Right lobe of liver (tissue), 4 donors: ENCODE measurements at regions not wholly inside any gene's neighbourhood (a gene's known extent, or its start where the extent isn't known, plus 50 kb on each side); places are given as distances from the start of the nearest gene placed in this dataset.

Experiments used
- POLR2A ChIP-seq: fragments of 450-650 bp; IDR thresholded peaks from one replicate; pipeline ENCODE4 v1.6.1; 2017; ENCODE audit warnings: antibody characterized with exemption, mild to moderate bottlenecking
- TF ChIP-seq, protein P1 (sequence below), 4 donors: fragments of 200-600 bp in 3 of 4; fragments of 450-650 bp in 1 of 4; IDR thresholded peaks; one replicate each; pipeline versions ENCODE4 v1.5.1 to v1.8.0; 2016 to 2022; ENCODE audit warnings: antibody characterized with exemption in 4 of 4, mild to moderate bottlenecking in 2 of 4
- donor health status: DM: no; HTN: no; CAD: no.
- donor health status: DM: no; HTN: no; CAD: no.
- donor health status: DM: no; HTN: yes; CAD: no.

DNA sequence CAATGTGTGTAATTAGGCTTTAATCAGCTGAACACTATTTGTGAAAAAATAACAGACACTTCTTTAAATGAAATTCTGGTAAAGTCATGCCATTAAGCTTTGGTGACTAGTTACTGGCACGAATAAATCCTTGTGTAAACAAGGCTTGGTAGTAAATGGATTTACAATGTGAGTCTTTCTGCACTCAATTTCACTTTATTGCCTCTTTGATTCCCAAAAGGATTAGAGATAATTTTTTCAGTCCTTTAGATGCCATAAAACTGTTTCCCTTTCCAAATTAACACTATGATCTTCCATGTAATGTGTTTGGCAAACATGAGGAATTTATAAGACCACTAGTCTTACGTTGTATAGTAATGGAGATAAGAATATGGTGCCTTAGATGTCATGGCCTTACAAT, 339.5 kb upstream of the DNAJC19 start:
- TF ChIP-seq, protein P1, sequence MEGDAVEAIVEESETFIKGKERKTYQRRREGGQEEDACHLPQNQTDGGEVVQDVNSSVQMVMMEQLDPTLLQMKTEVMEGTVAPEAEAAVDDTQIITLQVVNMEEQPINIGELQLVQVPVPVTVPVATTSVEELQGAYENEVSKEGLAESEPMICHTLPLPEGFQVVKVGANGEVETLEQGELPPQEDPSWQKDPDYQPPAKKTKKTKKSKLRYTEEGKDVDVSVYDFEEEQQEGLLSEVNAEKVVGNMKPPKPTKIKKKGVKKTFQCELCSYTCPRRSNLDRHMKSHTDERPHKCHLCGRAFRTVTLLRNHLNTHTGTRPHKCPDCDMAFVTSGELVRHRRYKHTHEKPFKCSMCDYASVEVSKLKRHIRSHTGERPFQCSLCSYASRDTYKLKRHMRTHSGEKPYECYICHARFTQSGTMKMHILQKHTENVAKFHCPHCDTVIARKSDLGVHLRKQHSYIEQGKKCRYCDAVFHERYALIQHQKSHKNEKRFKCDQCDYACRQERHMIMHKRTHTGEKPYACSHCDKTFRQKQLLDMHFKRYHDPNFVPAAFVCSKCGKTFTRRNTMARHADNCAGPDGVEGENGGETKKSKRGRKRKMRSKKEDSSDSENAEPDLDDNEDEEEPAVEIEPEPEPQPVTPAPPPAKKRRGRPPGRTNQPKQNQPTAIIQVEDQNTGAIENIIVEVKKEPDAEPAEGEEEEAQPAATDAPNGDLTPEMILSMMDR (IDR thresholded peaks at IDR 0.05) = no peak
- no peak for TF ChIP-seq POLR2A
